GM10266 (cell line): ENCODE measurements at regions not wholly inside any gene's neighbourhood (a gene's known extent, or its start where the extent isn't known, plus 50 kb on each side); places are given as distances from the start of the nearest gene placed in this dataset.

Source experiments
- DNase-seq: peaks from one replicate; pipeline ENCODE4 v3.0.0; 2012; ENCODE audit errors: extremely low spot score
- TF ChIP-seq, protein P1 (sequence below): IDR thresholded peaks from 2 replicates; pipeline ENCODE4 v1.5.1; 2012; ENCODE audit warnings: mild to moderate bottlenecking, low read depth; ENCODE audit not compliant: control insufficient read depth, insufficient read depth; ENCODE audit errors: missing control alignments

DNA sequence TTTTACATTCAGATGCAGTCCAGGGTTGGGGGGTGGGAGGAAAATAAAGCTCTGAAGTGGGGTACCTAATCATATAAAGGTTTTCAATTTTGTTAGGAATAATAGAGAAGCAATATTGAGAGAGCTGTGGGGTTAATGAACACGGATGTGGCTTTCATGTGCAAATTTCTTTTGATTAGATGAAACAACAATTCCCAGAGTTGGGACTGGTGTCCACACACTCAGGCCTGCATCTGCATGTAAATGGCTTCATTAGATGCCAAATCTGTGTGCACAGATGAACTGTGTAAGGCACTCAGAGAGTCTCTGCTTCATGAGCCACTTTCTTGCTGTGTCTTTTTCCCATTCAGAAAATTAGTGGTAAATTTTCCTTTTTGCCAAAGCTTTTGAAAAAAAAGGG, 377.1 kb upstream of the NOVA1 start:
- TF ChIP-seq, protein P1, sequence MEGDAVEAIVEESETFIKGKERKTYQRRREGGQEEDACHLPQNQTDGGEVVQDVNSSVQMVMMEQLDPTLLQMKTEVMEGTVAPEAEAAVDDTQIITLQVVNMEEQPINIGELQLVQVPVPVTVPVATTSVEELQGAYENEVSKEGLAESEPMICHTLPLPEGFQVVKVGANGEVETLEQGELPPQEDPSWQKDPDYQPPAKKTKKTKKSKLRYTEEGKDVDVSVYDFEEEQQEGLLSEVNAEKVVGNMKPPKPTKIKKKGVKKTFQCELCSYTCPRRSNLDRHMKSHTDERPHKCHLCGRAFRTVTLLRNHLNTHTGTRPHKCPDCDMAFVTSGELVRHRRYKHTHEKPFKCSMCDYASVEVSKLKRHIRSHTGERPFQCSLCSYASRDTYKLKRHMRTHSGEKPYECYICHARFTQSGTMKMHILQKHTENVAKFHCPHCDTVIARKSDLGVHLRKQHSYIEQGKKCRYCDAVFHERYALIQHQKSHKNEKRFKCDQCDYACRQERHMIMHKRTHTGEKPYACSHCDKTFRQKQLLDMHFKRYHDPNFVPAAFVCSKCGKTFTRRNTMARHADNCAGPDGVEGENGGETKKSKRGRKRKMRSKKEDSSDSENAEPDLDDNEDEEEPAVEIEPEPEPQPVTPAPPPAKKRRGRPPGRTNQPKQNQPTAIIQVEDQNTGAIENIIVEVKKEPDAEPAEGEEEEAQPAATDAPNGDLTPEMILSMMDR, result no peak
- DNase-seq, result no peak

DNA sequence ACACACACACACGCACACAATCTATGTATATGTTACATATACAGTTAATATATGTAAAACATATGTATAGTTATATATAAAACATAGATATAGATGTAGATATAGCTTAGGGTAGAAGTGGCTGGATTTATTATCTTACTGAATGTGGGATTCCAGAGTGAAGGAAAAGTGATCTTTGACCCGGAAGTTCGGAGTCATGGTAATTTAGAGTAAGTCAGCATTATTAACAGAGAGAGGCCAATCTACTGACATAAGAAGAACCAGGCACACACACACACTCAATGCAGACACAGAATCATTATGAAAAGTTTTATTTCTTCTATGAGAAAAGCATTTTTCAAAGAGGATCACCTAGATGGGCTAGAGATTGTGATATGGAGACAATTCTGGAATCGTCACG, 384.2 kb upstream of the NOVA1 start:
- TF ChIP-seq, protein P1, result no peak
- no peak for DNase-seq

DNA sequence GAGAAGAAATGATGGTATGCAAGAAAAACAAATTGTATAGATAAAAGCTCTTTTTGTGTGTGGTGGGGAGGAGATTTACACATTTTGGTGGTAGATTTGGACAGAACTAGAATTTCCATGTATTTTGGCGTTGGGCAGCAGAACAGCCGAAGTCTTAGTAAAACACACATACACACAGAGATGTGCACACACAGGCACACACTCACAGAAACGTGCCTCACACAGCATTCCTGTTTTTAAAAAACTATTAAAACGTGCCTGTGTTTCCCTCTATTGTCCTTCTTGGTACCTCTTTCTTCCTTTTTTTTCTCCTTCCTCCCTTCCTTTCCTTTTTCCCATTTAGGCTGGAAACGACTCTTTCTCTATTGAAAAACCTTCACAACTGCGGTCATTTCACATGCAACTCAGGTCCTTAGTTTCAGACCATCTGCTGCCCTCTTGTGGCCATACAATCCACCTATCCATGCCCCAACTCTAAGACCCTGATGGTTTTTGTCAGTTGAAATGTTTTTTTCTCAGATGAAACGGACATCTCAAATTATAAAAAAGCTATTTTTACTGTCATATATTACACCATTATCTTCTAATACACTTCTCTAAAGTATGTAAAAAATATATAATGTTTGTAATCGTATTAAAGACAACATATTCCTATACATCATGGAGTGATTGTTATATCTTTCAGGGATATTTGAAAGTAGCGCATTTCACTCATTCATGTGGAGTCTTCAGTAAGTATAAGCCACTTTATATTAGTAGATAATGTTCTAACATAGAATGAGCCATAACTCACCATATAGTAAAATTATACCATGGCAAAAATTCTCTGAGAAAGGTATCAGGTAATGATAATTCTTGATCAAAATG, 386.7 kb upstream of the NOVA1 start:
- TF ChIP-seq, protein P1, result peak; percentile 57
- no peak for DNase-seq

DNA sequence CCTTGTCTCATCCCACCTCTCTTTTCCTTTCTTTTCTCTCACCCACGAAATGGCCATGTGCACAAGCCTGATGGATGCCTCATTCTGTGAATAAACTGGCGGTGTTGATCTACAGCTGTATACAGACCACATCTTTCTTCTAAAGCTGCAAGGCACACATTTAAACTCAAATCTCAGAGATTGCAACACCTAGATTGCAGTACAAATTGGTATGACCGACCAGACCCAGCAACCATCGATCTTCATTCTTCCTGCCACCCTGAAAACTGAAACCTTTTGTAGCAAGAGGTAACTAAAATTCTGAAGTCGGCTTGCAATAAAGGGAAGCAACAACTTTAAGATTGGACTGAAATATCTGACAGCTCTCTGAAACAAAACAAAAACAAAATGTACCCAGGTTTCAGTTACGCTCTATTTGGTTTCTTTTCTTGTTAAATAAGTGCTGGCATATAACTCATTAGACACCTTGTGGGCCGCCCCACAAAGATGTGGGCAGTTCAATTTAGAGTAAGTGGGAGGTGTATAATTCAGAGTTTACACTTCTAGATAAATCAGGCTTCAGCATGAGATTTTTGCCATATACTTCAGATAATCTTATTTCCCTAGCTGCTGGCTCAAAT, 390.0 kb upstream of the NOVA1 start:
- DNase-seq, result no peak
- TF ChIP-seq, protein P1, result no peak

DNA sequence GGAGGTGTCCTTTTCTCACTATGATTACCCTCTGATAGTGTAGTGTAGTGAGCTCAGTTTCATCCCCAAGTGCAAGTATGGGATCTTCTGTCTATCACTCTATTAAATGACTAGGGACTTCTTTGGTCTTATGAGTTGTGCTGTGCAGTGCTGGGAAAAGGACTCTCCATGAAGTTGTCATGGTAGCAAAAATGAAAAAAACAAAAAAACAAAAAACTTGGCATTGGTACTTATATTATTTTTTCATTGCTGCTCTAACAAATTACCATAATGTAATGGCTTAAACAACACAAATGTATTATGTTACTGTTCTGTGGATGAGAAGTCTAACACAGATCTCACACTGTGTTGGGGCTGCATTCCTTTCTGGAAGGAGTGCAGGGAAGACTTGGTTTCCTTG, 393.1 kb upstream of the NOVA1 start:
- no peak for DNase-seq
- TF ChIP-seq, protein P1, result no peak

DNA sequence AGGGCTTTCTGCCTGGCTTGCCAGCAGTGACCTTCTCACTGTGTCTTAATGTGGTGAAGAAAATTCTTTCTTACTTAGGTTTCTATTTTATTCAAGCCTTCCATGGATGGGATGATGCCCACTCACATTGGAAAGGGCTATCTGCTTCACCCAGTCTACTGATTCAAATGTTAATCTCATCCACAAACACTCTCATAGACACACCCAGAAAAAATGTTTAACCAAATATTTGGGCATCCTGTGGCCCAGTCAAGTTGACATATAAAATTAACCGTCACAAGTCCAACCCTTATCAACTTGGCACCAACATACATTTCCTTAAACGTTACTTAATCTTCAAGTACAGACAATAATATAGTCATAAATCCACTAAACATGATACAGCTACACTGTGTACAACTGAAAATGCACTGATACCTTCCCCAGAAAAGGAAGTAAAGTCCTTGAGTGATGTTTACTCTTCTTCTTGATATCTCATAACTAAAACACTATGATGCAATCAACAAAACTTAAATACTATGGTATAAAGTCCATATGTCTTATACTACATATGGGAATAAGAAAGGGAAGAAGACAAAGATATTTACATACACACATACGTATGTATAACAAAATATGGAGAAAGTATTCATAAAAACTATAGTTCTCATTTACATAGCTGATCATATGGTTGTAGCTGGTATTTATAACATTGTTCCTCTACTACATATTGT, 394.7 kb upstream of the NOVA1 start:
- TF ChIP-seq, protein P1, result no peak
- no peak for DNase-seq

DNA sequence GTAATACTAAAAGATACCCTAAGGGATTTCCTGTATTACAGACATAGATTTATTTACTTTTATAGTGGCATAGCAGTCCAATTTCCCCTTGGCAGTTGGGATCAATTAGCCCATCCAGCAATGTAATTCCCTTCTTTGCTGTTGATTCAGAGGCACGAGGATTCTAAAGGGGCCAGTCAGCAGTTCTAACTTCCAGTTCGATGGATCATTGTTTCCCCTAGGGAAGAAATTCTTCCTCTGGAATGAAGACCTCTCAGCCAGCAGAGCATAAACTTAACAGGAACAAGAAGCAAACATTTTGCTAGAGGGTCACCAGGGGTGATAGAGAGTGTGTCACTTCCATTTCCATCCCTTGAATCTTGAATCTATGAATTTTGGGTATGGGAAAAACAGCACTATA, 395.7 kb upstream of the NOVA1 start:
- no peak for DNase-seq
- TF ChIP-seq, protein P1, result no peak
